WTC11 (cell line): ENCODE measurements at regions not wholly inside any gene's neighbourhood (a gene's known extent, or its start where the extent isn't known, plus 50 kb on each side); places are given as distances from the start of the nearest gene placed in this dataset.

Source experiments
- ATAC-seq: fragments of 200-7000 bp; cut with Tn5 transposase; 2 replicates; pipeline ENCODE4 v1.10.0; 2021; ENCODE audit warnings: mild to moderate bottlenecking, moderate library complexity
- CTCF ChIA-PET: fragments of 300-600 bp; sonication (Branson Sonifier 250); formaldehyde crosslinking; loops from one replicate; lab custom pipeline; 2021; ENCODE audit warnings: antibody characterized with exemption; lab: Charles Lee
- POLR2A ChIA-PET: fragments of 350-600 bp; sonication (Branson Sonifier 250); formaldehyde crosslinking; loops from one replicate; lab custom pipeline; 2021; ENCODE audit warnings: antibody characterized with exemption; lab: Charles Lee
- DNase-seq: peaks from one replicate; pipeline ENCODE4 v3.0.0; 2021; ENCODE audit warnings: low spot score
- H3K27ac Mint-ChIP-seq: 2 replicates; pipeline ENCODE4 v1.8.0; 2021; ENCODE audit warnings: mixed read lengths
- H3K27me3 Mint-ChIP-seq: 2 replicates; pipeline ENCODE4 v1.8.0; 2021; ENCODE audit warnings: low read depth, mild to moderate bottlenecking, moderate library complexity, mixed read lengths
- H3K36me3 Mint-ChIP-seq: 2 replicates; pipeline ENCODE4 v1.8.0; 2021; ENCODE audit warnings: mixed read lengths
- H3K4me1 Mint-ChIP-seq: 2 replicates; pipeline ENCODE4 v1.8.0; 2022; ENCODE audit warnings: mixed read lengths
- H3K4me3 Mint-ChIP-seq: 2 replicates; pipeline ENCODE4 v1.8.0; 2021; ENCODE audit warnings: mild to moderate bottlenecking, moderate library complexity, mixed read lengths
- H3K9me3 Mint-ChIP-seq: 2 replicates; pipeline ENCODE4 v1.8.0; 2021; ENCODE audit warnings: mixed read lengths
- ATF2 ChIP-seq: sonication (generic); formaldehyde crosslinking; IDR thresholded peaks from 2 replicates; pipeline ENCODE4 v1.8.1; 2022; ENCODE audit warnings: low read depth, missing genetic modification reagents, borderline replicate concordance
- CREB1 ChIP-seq: sonication (generic); formaldehyde crosslinking; IDR thresholded peaks from 2 replicates; pipeline ENCODE4 v1.8.0; 2023; ENCODE audit warnings: mild to moderate bottlenecking, missing genetic modification reagents
- E2F4 ChIP-seq: sonication (generic); formaldehyde crosslinking; IDR thresholded peaks from 2 replicates; pipeline ENCODE4 v1.8.1; 2022; ENCODE audit warnings: low read depth, mild to moderate bottlenecking, moderate library complexity, missing genetic modification reagents, borderline replicate concordance
- FOXJ3 ChIP-seq: sonication (generic); formaldehyde crosslinking; IDR thresholded peaks from 2 replicates; pipeline ENCODE4 v1.9.0; 2021; ENCODE audit warnings: missing genetic modification reagents, mild to moderate bottlenecking, borderline replicate concordance
- FOXP1 ChIP-seq: sonication (generic); formaldehyde crosslinking; IDR thresholded peaks from 2 replicates; pipeline ENCODE4 v1.8.0; 2022; ENCODE audit warnings: missing genetic modification reagents, mild to moderate bottlenecking, moderate library complexity, borderline replicate concordance
- HMGA2 ChIP-seq: fragments of 250-450 bp; sonication (Bioruptor Pico); IDR thresholded peaks from 2 replicates; pipeline ENCODE4 v1.4.0; 2021; ENCODE audit warnings: mild to moderate bottlenecking, moderate library complexity
- NFATC4 ChIP-seq: fragments of 250-450 bp; sonication (Bioruptor Pico); IDR thresholded peaks from 2 replicates; pipeline ENCODE4 v1.9.0; 2021; ENCODE audit warnings: mild to moderate bottlenecking
- NFYB ChIP-seq: sonication (generic); formaldehyde crosslinking; conservative IDR thresholded peaks from 2 replicates; pipeline ENCODE4 v1.8.0; 2022; ENCODE audit warnings: low read depth, missing genetic modification reagents
- PREB ChIP-seq: sonication (generic); formaldehyde crosslinking; IDR thresholded peaks from 2 replicates; pipeline ENCODE4 v1.8.1; 2022; ENCODE audit warnings: mild to moderate bottlenecking, missing genetic modification reagents, moderate library complexity, borderline replicate concordance
- SMAD4 ChIP-seq: sonication (generic); formaldehyde crosslinking; IDR thresholded peaks from 2 replicates; pipeline ENCODE4 v1.8.0; 2022; ENCODE audit warnings: mild to moderate bottlenecking, missing genetic modification reagents
- USF1 ChIP-seq: sonication (generic); formaldehyde crosslinking; IDR thresholded peaks from 2 replicates; pipeline ENCODE4 v1.8.0; 2022; ENCODE audit warnings: mild to moderate bottlenecking, missing genetic modification reagents
- TF ChIP-seq, protein P1 (sequence below): fragments of 250-450 bp; sonication (Bioruptor Pico); IDR thresholded peaks from 2 replicates; pipeline ENCODE4 v2.1.2; 2022; ENCODE audit warnings: mild to moderate bottlenecking, moderate library complexity
- TF ChIP-seq, protein P2 (sequence below): sonication (generic); formaldehyde crosslinking; IDR thresholded peaks from 2 replicates; pipeline ENCODE4 v1.8.0; 2023; ENCODE audit warnings: mild to moderate bottlenecking, missing genetic modification reagents
- TF ChIP-seq, protein P3 (sequence below): sonication (generic); formaldehyde crosslinking; IDR thresholded peaks from 2 replicates; pipeline ENCODE4 v1.8.1; 2022; ENCODE audit warnings: mild to moderate bottlenecking, moderate library complexity, missing genetic modification reagents
- TF ChIP-seq, protein P4 (sequence below): fragments of 250-450 bp; sonication (Bioruptor Pico); IDR thresholded peaks from 2 replicates; pipeline ENCODE4 v1.9.0; 2021; ENCODE audit warnings: moderate library complexity, mild to moderate bottlenecking, inconsistent platforms, borderline replicate concordance
- TF ChIP-seq, protein P5 (sequence below): fragments of 250-450 bp; sonication (Bioruptor Pico); IDR thresholded peaks from 2 replicates; pipeline ENCODE4 v1.9.0; 2021; ENCODE audit warnings: mild to moderate bottlenecking

- TF ChIP-seq E2F4 (no peak), CREB1 (CRISPR knock-in tag) (no peak), FOXP1 (no peak)
- TF ChIP-seq, protein P1, sequence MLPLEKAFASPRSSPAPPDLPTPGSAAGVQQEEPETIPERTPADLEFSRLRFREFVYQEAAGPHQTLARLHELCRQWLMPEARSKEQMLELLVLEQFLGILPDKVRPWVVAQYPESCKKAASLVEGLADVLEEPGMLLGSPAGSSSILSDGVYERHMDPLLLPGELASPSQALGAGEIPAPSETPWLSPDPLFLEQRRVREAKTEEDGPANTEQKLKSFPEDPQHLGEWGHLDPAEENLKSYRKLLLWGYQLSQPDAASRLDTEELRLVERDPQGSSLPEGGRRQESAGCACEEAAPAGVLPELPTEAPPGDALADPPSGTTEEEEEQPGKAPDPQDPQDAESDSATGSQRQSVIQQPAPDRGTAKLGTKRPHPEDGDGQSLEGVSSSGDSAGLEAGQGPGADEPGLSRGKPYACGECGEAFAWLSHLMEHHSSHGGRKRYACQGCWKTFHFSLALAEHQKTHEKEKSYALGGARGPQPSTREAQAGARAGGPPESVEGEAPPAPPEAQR (CRISPR knock-in tag), result no peak
- TF ChIP-seq, all 79 proteins: peak for 0
These were observed 81.6 kb upstream of the ZC3H12C start (continued) for GRCh38 chr11:110011595-110011994.

DNA sequence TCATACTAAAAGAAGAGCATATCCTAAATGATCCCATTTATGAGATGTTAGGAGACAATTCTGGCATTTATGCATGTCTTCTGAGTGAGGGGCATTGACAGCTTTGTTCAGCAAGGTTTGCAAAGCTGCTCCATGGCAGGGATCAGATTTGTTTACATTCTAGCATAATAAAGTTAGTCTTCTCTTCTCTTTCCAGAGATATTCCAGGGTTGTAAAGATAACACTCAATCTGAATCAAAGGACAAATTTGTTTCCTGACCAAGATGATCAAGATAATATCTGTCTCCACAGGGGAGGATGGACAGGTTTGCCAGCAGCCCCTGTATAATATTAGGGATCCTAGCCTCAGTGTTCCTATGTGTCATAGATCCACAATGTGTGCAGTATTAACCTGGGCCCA, 77.5 kb upstream of the ZC3H12C start:
- no peak overlapping the region for H3K27ac Mint-ChIP-seq
- TF ChIP-seq, protein P2, sequence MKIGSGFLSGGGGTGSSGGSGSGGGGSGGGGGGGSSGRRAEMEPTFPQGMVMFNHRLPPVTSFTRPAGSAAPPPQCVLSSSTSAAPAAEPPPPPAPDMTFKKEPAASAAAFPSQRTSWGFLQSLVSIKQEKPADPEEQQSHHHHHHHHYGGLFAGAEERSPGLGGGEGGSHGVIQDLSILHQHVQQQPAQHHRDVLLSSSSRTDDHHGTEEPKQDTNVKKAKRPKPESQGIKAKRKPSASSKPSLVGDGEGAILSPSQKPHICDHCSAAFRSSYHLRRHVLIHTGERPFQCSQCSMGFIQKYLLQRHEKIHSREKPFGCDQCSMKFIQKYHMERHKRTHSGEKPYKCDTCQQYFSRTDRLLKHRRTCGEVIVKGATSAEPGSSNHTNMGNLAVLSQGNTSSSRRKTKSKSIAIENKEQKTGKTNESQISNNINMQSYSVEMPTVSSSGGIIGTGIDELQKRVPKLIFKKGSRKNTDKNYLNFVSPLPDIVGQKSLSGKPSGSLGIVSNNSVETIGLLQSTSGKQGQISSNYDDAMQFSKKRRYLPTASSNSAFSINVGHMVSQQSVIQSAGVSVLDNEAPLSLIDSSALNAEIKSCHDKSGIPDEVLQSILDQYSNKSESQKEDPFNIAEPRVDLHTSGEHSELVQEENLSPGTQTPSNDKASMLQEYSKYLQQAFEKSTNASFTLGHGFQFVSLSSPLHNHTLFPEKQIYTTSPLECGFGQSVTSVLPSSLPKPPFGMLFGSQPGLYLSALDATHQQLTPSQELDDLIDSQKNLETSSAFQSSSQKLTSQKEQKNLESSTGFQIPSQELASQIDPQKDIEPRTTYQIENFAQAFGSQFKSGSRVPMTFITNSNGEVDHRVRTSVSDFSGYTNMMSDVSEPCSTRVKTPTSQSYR, result no peak
- no peak for TF ChIP-seq NFATC4
- peaks cover 8% of the 10 kb centered on the region for H3K36me3 Mint-ChIP-seq
- CTCF ChIA-PET, result no interaction called here
- H3K9me3 Mint-ChIP-seq, result peaks cover 27% of the 10 kb centered on the region
- POLR2A ChIA-PET, result no interaction called here
- H3K27me3 Mint-ChIP-seq, result no peaks in the 10 kb centered on the region
- 0 out of 2 replicates have a peak, but pooled peaks cover 4% of the 10 kb centered on the region for H3K4me1 Mint-ChIP-seq
- H3K4me3 Mint-ChIP-seq, result no peak overlapping the region
- ATAC-seq (no peak), DNase-seq (no peak)

GRCh38 chr11:110019675-110020074, 73.5 kb upstream of the ZC3H12C start:
- no peaks in the 10 kb centered on the region for H3K36me3 Mint-ChIP-seq
- CTCF ChIA-PET, result no interaction called here
- peaks cover 8% of the 10 kb centered on the region; the same call in 1 of the 2 replicates for H3K4me1 Mint-ChIP-seq

More at GRCh38 chr11:110019675-110020074, 73.5 kb upstream of the ZC3H12C start:
- H3K9me3 Mint-ChIP-seq, result no peaks in the 10 kb centered on the region
- H3K27ac Mint-ChIP-seq, result no peak overlapping the region
- POLR2A ChIA-PET, result no interaction called here
- no peaks in the 10 kb centered on the region for H3K27me3 Mint-ChIP-seq
- no peak for DNase-seq
- ATAC-seq, result no peak
- no peak for TF ChIP-seq ATF2 (CRISPR knock-in tag)
- TF ChIP-seq, protein P3, sequence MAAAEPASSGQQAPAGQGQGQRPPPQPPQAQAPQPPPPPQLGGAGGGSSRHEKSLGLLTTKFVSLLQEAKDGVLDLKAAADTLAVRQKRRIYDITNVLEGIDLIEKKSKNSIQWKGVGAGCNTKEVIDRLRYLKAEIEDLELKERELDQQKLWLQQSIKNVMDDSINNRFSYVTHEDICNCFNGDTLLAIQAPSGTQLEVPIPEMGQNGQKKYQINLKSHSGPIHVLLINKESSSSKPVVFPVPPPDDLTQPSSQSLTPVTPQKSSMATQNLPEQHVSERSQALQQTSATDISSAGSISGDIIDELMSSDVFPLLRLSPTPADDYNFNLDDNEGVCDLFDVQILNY (CRISPR knock-in tag), result no peak
- TF ChIP-seq HMGA2 (CRISPR knock-in tag), result no peak
- TF ChIP-seq PREB (CRISPR knock-in tag), result no peak
- no peak for TF ChIP-seq FOXJ3
- TF ChIP-seq, protein P4, sequence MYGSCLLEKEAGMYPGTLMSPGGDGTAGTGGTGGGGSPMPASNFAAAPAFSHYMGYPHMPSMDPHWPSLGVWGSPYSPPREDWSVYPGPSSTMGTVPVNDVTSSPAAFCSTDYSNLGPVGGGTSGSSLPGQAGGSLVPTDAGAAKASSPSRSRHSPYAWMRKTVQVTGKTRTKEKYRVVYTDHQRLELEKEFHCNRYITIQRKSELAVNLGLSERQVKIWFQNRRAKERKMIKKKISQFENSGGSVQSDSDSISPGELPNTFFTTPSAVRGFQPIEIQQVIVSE (CRISPR knock-in tag), result no peak
- no peak for TF ChIP-seq NFYB (CRISPR knock-in tag)
- TF ChIP-seq USF1 (CRISPR knock-in tag), result no peak
- TF ChIP-seq, protein P5, sequence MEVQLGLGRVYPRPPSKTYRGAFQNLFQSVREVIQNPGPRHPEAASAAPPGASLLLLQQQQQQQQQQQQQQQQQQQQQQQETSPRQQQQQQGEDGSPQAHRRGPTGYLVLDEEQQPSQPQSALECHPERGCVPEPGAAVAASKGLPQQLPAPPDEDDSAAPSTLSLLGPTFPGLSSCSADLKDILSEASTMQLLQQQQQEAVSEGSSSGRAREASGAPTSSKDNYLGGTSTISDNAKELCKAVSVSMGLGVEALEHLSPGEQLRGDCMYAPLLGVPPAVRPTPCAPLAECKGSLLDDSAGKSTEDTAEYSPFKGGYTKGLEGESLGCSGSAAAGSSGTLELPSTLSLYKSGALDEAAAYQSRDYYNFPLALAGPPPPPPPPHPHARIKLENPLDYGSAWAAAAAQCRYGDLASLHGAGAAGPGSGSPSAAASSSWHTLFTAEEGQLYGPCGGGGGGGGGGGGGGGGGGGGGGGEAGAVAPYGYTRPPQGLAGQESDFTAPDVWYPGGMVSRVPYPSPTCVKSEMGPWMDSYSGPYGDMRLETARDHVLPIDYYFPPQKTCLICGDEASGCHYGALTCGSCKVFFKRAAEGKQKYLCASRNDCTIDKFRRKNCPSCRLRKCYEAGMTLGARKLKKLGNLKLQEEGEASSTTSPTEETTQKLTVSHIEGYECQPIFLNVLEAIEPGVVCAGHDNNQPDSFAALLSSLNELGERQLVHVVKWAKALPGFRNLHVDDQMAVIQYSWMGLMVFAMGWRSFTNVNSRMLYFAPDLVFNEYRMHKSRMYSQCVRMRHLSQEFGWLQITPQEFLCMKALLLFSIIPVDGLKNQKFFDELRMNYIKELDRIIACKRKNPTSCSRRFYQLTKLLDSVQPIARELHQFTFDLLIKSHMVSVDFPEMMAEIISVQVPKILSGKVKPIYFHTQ (CRISPR knock-in tag), result no peak
- TF ChIP-seq SMAD4, result no peak
- TF ChIP-seq, all 79 proteins: peak for 0
- H3K4me3 Mint-ChIP-seq, result no peak overlapping the region
